ENCODE measurements at regions not wholly inside any gene's neighbourhood (a gene's known extent, or its start where the extent isn't known, plus 50 kb on each side); places are given as distances from the start of the nearest gene placed in this dataset.

DNA sequence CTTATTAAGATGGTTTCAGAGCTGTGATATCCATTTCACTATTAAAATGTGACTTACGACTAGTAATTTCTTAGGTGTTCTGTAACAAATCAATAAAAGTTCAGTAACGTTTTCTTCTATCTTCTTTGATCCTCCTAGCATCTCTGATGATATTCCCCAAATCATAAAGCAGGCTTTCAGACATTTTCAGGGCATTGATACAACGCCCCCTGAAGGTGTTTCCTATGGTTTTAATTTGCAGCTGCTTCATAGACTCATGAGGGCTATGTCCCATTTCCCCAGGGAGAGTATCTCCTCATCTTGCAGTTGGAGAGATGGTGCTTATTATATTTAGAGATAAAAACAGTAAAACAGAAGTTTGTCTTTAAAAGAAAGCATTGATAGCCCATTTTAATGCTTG, 246.8 kb upstream of the CNTN3 start:
- H3K4me1 ChIP-seq, result no peaks in the 10 kb centered on the region
- H3K4me3 Mint-ChIP-seq, result no peak overlapping the region
- no peak overlapping the region for H3K27ac Mint-ChIP-seq
- no peaks in the 10 kb centered on the region for H3K36me3 Mint-ChIP-seq
- peaks cover 4% of the 10 kb centered on the region for H3K27me3 Mint-ChIP-seq (ENCODE audit: insufficient read depth, low read depth)
- H4K20me1 ChIP-seq (ENCODE audit: low read depth), result no peaks in the 10 kb centered on the region
- no peak for DNase-seq (ENCODE audit: low spot score)
- no peaks in the 10 kb centered on the region for H3K27me3 ChIP-seq
- H2AFZ ChIP-seq (replicated peaks), result no peak overlapping the region
- no peak overlapping the region for H3K4me2 ChIP-seq
- TF ChIP-seq EZH2phosphoT487 (IDR thresholded peaks at IDR 0.05) (no peak), CTCF (IDR thresholded peaks at IDR 0.05) (peak; percentile 25)
- H3K4me3 ChIP-seq, result no peak overlapping the region
- H3K79me2 ChIP-seq (ENCODE audit: low read depth), result no peaks in the 10 kb centered on the region
- no peak overlapping the region for H3K9ac ChIP-seq
- no peaks in the 10 kb centered on the region for H3K9me3 ChIP-seq (ENCODE audit: low read depth)
- no peaks in the 10 kb centered on the region for H3K36me3 ChIP-seq
- H3K4me1 Mint-ChIP-seq, result peaks cover 5% of the 10 kb centered on the region
- H3K9me3 Mint-ChIP-seq, result no peaks in the 10 kb centered on the region
- no peak overlapping the region for H3K27ac ChIP-seq
- no peaks in the 10 kb centered on the region for H3F3A ChIP-seq (ENCODE audit: low read depth)

DNA sequence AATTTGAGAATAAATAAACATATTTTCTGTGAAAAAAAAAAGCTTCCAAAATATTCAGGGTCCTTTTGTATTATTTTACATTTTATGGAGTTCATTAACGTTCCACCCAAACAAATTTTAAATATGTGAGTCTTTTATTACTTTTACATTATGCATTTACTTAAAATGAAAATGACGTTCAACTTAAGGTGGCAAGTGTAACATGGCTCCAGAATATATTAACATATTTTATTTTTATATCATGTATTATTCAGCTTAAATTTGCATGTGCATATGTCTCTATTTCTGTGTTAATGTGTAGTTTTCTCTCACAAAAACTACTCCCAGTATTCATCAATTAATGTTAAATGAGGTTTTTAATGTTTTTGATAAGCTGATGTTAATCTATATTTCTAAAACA, 243.6 kb upstream of the CNTN3 start:
- DNase-seq (ENCODE audit: low spot score), result no peak
- H3K9ac ChIP-seq, result no peak overlapping the region

GRCh38 chr3:74850381-74850780, 235.9 kb upstream of the CNTN3 start:
- Histone ChIP-seq H3K9me3 (ENCODE audit: low read depth) (no peaks in the 10 kb centered on the region), H2AFZ (replicated peaks) (no peak overlapping the region), H3K4me3 (no peak overlapping the region), H3K27ac (no peak overlapping the region), H3K27me3 (no peaks in the 10 kb centered on the region), H3K36me3 (no peaks in the 10 kb centered on the region), H3K9ac (no peak overlapping the region), H3F3A (ENCODE audit: low read depth) (no peaks in the 10 kb centered on the region), H3K4me2 (no peak overlapping the region), H4K20me1 (ENCODE audit: low read depth) (no peaks in the 10 kb centered on the region), H3K4me1 (no peaks in the 10 kb centered on the region), H3K79me2 (ENCODE audit: low read depth) (no peaks in the 10 kb centered on the region)
- no peak for DNase-seq (ENCODE audit: low spot score)
- no peak overlapping the region for H3K27ac Mint-ChIP-seq
- H3K9me3 Mint-ChIP-seq, result no peaks in the 10 kb centered on the region
- H3K4me3 Mint-ChIP-seq, result no peak overlapping the region
- TF ChIP-seq EZH2phosphoT487 (IDR thresholded peaks at IDR 0.05), result no peak
- TF ChIP-seq EZH2 (IDR thresholded peaks at IDR 0.05), result no peak
- TF ChIP-seq CTCF (IDR thresholded peaks at IDR 0.05), result no peak
- no peaks in the 10 kb centered on the region for H3K27me3 Mint-ChIP-seq (ENCODE audit: insufficient read depth, low read depth)
- no peaks in the 10 kb centered on the region for H3K36me3 Mint-ChIP-seq
- peaks cover 9% of the 10 kb centered on the region for H3K4me1 Mint-ChIP-seq

More for the DNA sequence above, 243.6 kb upstream of the CNTN3 start:
- H4K20me1 ChIP-seq (ENCODE audit: low read depth), result no peaks in the 10 kb centered on the region
- no peak overlapping the region for H3K4me2 ChIP-seq
- H3K79me2 ChIP-seq (ENCODE audit: low read depth), result no peaks in the 10 kb centered on the region
- TF ChIP-seq CTCF (IDR thresholded peaks at IDR 0.05), result no peak
- TF ChIP-seq EZH2 (IDR thresholded peaks at IDR 0.05), result no peak
- no peak for TF ChIP-seq EZH2phosphoT487 (IDR thresholded peaks at IDR 0.05)
- peaks cover 5% of the 10 kb centered on the region for H3K4me1 Mint-ChIP-seq
- H3K36me3 Mint-ChIP-seq, result no peaks in the 10 kb centered on the region
- peaks cover 4% of the 10 kb centered on the region for H3K27me3 Mint-ChIP-seq (ENCODE audit: insufficient read depth, low read depth)
- no peaks in the 10 kb centered on the region for H3F3A ChIP-seq (ENCODE audit: low read depth)
- H3K4me1 ChIP-seq, result no peaks in the 10 kb centered on the region
- no peak overlapping the region for H3K27ac ChIP-seq
- H3K4me3 ChIP-seq, result no peak overlapping the region
- H3K27me3 ChIP-seq, result no peaks in the 10 kb centered on the region
- no peak overlapping the region for H2AFZ ChIP-seq (replicated peaks)
- no peaks in the 10 kb centered on the region for H3K9me3 Mint-ChIP-seq
- no peaks in the 10 kb centered on the region for H3K9me3 ChIP-seq (ENCODE audit: low read depth)
- no peak overlapping the region for H3K27ac Mint-ChIP-seq
- H3K4me3 Mint-ChIP-seq, result no peak overlapping the region
- H3K36me3 ChIP-seq, result no peaks in the 10 kb centered on the region

DNA sequence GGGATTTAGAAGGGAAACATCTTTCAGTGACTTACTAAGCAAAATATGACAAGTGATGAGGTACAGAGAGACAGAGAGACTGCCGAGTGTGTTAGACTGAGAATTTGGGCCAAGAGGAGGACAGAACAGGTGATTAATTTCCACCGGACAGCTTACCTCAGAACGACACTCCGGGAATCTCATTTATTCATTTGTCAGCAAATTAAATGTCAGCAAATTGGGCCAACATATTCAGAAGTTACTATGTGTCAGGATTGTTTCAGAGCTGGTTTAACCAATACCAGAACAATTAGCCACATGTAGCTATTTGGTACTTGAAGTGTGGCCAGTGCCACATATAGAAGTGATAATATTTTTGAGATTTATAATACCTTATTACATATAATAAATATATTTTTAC, 232.6 kb upstream of the CNTN3 start:
- no peak overlapping the region for H3K27ac Mint-ChIP-seq
- no peaks in the 10 kb centered on the region for H3F3A ChIP-seq (ENCODE audit: low read depth)

More for the DNA sequence above, 232.6 kb upstream of the CNTN3 start:
- H3K79me2 ChIP-seq (ENCODE audit: low read depth), result no peaks in the 10 kb centered on the region
- H3K27ac ChIP-seq, result no peak overlapping the region
- H3K27me3 Mint-ChIP-seq (ENCODE audit: insufficient read depth, low read depth), result no peaks in the 10 kb centered on the region
- H3K27me3 ChIP-seq, result no peaks in the 10 kb centered on the region
- no peak for TF ChIP-seq EZH2 (IDR thresholded peaks at IDR 0.05)
- TF ChIP-seq EZH2phosphoT487 (IDR thresholded peaks at IDR 0.05), result no peak
- TF ChIP-seq CTCF (IDR thresholded peaks at IDR 0.05), result no peak
- H3K9me3 Mint-ChIP-seq, result no peaks in the 10 kb centered on the region
- no peak overlapping the region for H3K4me3 Mint-ChIP-seq
- peaks cover 14% of the 10 kb centered on the region for H3K4me1 Mint-ChIP-seq
- H3K4me1 ChIP-seq, result no peaks in the 10 kb centered on the region
- H3K9ac ChIP-seq, result no peak overlapping the region
- no peaks in the 10 kb centered on the region for H3K36me3 Mint-ChIP-seq
- H3K4me2 ChIP-seq, result no peak overlapping the region
- H3K36me3 ChIP-seq, result no peaks in the 10 kb centered on the region
- no peaks in the 10 kb centered on the region for H4K20me1 ChIP-seq (ENCODE audit: low read depth)
- H3K9me3 ChIP-seq (ENCODE audit: low read depth), result no peaks in the 10 kb centered on the region
- no peak overlapping the region for H2AFZ ChIP-seq (replicated peaks)
- DNase-seq (ENCODE audit: low spot score), result no peak
- H3K4me3 ChIP-seq, result no peak overlapping the region
